H9 (cell line): ENCODE measurements at regions not wholly inside any gene's neighbourhood (a gene's known extent, or its start where the extent isn't known, plus 50 kb on each side); places are given as distances from the start of the nearest gene placed in this dataset.
A peak's percentile ranks its signal among the peaks of the same experiment; 100 is the strongest.

Experiments
- DNase-seq: peaks from one replicate; pipeline ENCODE4 v3.0.0-alpha.2; 2017
- H2AFZ ChIP-seq: one replicate; pipeline ENCODE4 v1.6.1; 2013; ENCODE audit warnings: mild to moderate bottlenecking, low read length, control low read depth, moderate library complexity
- H2AK5ac ChIP-seq: 2 replicates; pipeline ENCODE4 v1.6.1; 2013; ENCODE audit warnings: low read length, control low read depth, mixed read lengths; ENCODE audit not compliant: insufficient read length
- H2BK120ac ChIP-seq: one replicate; pipeline ENCODE4 v1.6.1; 2013; ENCODE audit warnings: low read depth, mild to moderate bottlenecking, low read length, control low read depth, inconsistent platforms; ENCODE audit not compliant: poor library complexity, severe bottlenecking
- H2BK12ac ChIP-seq: 2 replicates; pipeline ENCODE4 v1.6.1; 2013; ENCODE audit warnings: low read length, control low read depth, mixed read lengths, low read depth; ENCODE audit not compliant: insufficient read length
- H2BK15ac ChIP-seq: 2 replicates; pipeline ENCODE4 v1.6.1; 2013; ENCODE audit warnings: low read depth, low read length, control low read depth
- H2BK20ac ChIP-seq: one replicate; pipeline ENCODE4 v1.6.1; 2013; ENCODE audit warnings: low read depth, mild to moderate bottlenecking, low read length, control low read depth, inconsistent platforms; ENCODE audit not compliant: poor library complexity, severe bottlenecking
- H2BK5ac ChIP-seq: 2 replicates; pipeline ENCODE4 v1.6.1; 2013; ENCODE audit warnings: low read length, control low read depth, mixed read lengths; ENCODE audit not compliant: insufficient read length
- H3K14ac ChIP-seq: 2 replicates; pipeline ENCODE4 v1.6.1; 2013; ENCODE audit warnings: low read length, control low read depth; ENCODE audit not compliant: insufficient read depth
- H3K18ac ChIP-seq: 2 replicates; pipeline ENCODE4 v1.6.1; 2013; ENCODE audit warnings: low read depth, mild to moderate bottlenecking, mixed read lengths, low read length, control low read depth; ENCODE audit not compliant: insufficient read length
- H3K23ac ChIP-seq: 2 replicates; pipeline ENCODE4 v1.6.1; 2013; ENCODE audit warnings: low read length, control low read depth, mixed read lengths, low read depth; ENCODE audit not compliant: insufficient read length
- H3K23me2 ChIP-seq: 2 replicates; pipeline ENCODE4 v1.6.1; 2013; ENCODE audit warnings: low read depth, mild to moderate bottlenecking, mixed read lengths, low read length, control low read depth; ENCODE audit not compliant: insufficient read length, poor library complexity, severe bottlenecking
- H3K27ac ChIP-seq: 2 replicates; pipeline ENCODE4 v1.5.1; 2013; ENCODE audit warnings: low read length, control low read depth, mixed read lengths, low read depth; ENCODE audit not compliant: insufficient read length
- H3K27me3 ChIP-seq: 2 replicates; pipeline ENCODE4 v1.6.1; 2013; ENCODE audit warnings: low read length, control low read depth, inconsistent platforms; ENCODE audit not compliant: insufficient read depth
- H3K4ac ChIP-seq: 2 replicates; pipeline ENCODE4 v1.6.1; 2013; ENCODE audit warnings: low read depth, mild to moderate bottlenecking, control low read depth, inconsistent platforms, low read length, moderate library complexity
- H3K4me1 ChIP-seq: 2 replicates; pipeline ENCODE4 v1.6.1; 2013; ENCODE audit warnings: low read length, control low read depth, inconsistent platforms; ENCODE audit not compliant: insufficient read depth
- H3K4me2 ChIP-seq: 2 replicates; pipeline ENCODE4 v1.6.1; 2013; ENCODE audit warnings: low read length, control low read depth, mixed read lengths; ENCODE audit not compliant: insufficient read length, insufficient read depth
- H3K56ac ChIP-seq: 2 replicates; pipeline ENCODE4 v1.6.1; 2013; ENCODE audit warnings: low read depth, mild to moderate bottlenecking, mixed read lengths, low read length, control low read depth; ENCODE audit not compliant: insufficient read length
- H3K79me1 ChIP-seq: 2 replicates; pipeline ENCODE4 v1.6.1; 2013; ENCODE audit warnings: low read depth, mild to moderate bottlenecking, moderate library complexity, low read length, control low read depth, inconsistent platforms; ENCODE audit not compliant: insufficient read depth, poor library complexity, severe bottlenecking
- H3K79me2 ChIP-seq: 2 replicates; pipeline ENCODE4 v1.6.1; 2013; ENCODE audit warnings: low read length, control low read depth, inconsistent platforms; ENCODE audit not compliant: insufficient read depth
- H3K9ac ChIP-seq: 2 replicates; pipeline ENCODE4 v1.6.1; 2013; ENCODE audit warnings: low read length, control low read depth, mixed read lengths; ENCODE audit not compliant: insufficient read length; ENCODE audit errors: extremely low read depth
- H3K9me3 ChIP-seq: one replicate; pipeline ENCODE4 v1.6.1; 2013; ENCODE audit warnings: low read depth, low read length, inconsistent platforms; ENCODE audit not compliant: control insufficient read depth
- H3T11ph ChIP-seq: one replicate; pipeline ENCODE4 v1.6.1; 2013; ENCODE audit warnings: mild to moderate bottlenecking, low read length, control low read depth, inconsistent platforms
- H4K20me1 ChIP-seq: one replicate; pipeline ENCODE4 v1.6.1; 2013; ENCODE audit not compliant: control insufficient read depth, insufficient read length, insufficient read depth
- H4K5ac ChIP-seq: 2 replicates; pipeline ENCODE4 v1.6.1; 2013; ENCODE audit warnings: low read depth, mild to moderate bottlenecking, mixed read lengths, low read length, control low read depth; ENCODE audit not compliant: insufficient read length
- H4K8ac ChIP-seq: replicated peaks from 2 replicates; pipeline ENCODE4 v1.6.1; 2013; ENCODE audit warnings: low read length, control low read depth, mixed read lengths, low read depth; ENCODE audit not compliant: insufficient read length
- H4K91ac ChIP-seq: 2 replicates; pipeline ENCODE4 v1.6.1; 2013; ENCODE audit warnings: low read depth, mild to moderate bottlenecking, moderate library complexity, mixed read lengths, low read length, control low read depth; ENCODE audit not compliant: insufficient read length
- H3K27ac Mint-ChIP-seq, 3 experiments: 2 replicates in 2 of 3; 3 replicates in 1 of 3; pipeline ENCODE4 v1.8.0; 2020 to 2021; ENCODE audit warnings: mixed read lengths in 3 of 3, mild to moderate bottlenecking in 1 of 3, moderate library complexity in 1 of 3
- H3K27me3 Mint-ChIP-seq: 2 replicates; pipeline ENCODE4 v1.8.0; 2021; ENCODE audit warnings: low read depth, mild to moderate bottlenecking, moderate library complexity, mixed read lengths
- H3K36me3 Mint-ChIP-seq, 3 experiments: 2 replicates in 2 of 3; 3 replicates in 1 of 3; pipeline ENCODE4 v1.8.0; 2020 to 2021; ENCODE audit warnings: low read depth in 3 of 3, mixed read lengths in 3 of 3; ENCODE audit not compliant: insufficient read depth in 1 of 3
- H3K4me1 Mint-ChIP-seq, 2 experiments: 2 replicates each; pipeline ENCODE4 v1.8.0; 2020; ENCODE audit warnings: mixed read lengths in 2 of 2
- H3K4me3 Mint-ChIP-seq, 2 experiments: 2 replicates in 1 of 2; 3 replicates in 1 of 2; pipeline ENCODE4 v1.8.0; 2020 to 2021; ENCODE audit warnings: mild to moderate bottlenecking in 2 of 2, mixed read lengths in 2 of 2, moderate library complexity in 1 of 2
- H3K9me3 Mint-ChIP-seq, 2 experiments: 2 replicates in 1 of 2; 3 replicates in 1 of 2; pipeline ENCODE4 v1.8.0; 2020; ENCODE audit warnings: mild to moderate bottlenecking in 2 of 2, mixed read lengths in 2 of 2, moderate library complexity in 1 of 2
- WGBS: extraction: QIAGEN DNeasy Blood & Tissue Kit; methylation state at CpG from one replicate; pipeline ENCODE4 v1.1.7; 2013; ENCODE audit warnings: missing lambda C conversion rate, low lambda C conversion rate, mixed read lengths; ENCODE audit not compliant: insufficient read length; ENCODE audit errors: extremely low coverage; 5-methylcytosine and 5-hydroxymethylcytosine counted together
- TF ChIP-seq, protein P1 (sequence below): fragments of 200-600 bp; sonication (generic); conservative IDR thresholded peaks from 3 replicates; pipeline ENCODE4 v1.8.0; 2021; ENCODE audit warnings: antibody characterized with exemption, mild to moderate bottlenecking

DNA sequence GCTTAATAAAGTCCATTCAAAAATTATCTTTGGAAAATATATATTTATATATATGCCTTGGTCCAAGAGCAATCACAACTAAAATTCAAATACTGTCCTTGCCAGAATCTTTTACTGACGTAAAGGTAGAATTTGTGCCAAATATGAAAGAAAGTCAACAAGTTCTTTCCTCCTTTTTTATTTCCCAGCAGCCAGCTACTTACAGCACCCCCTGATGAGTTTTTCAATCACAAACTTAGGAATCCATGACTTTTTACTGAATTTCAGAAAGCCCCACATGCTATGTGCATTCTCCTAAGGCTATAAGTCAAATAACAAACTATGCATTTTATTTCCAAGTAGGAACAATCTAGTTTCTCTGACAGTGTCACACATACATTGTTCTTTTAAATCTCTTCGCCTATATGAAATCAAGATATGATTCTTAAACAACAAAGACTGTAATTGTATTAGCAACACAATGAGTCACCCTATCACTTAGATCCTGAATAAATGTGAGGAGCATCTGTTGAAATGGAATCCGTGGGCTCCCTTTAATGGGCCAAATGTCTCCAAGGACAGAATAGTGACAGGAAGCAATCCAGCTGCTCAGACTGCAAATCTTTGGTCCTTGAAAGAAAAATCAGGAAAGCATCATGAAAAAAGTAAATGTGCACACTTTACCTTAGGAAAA, 271.4 kb downstream of the DUSP6 start:
- H3K4me2 ChIP-seq, result no peak overlapping the region
- no peak overlapping the region for H3K27ac ChIP-seq
- no peak overlapping the region for H2BK5ac ChIP-seq
- H3K27me3 ChIP-seq, result no peaks in the 10 kb centered on the region
- no peak overlapping the region for H3K4ac ChIP-seq
- H2BK120ac ChIP-seq, result no peak overlapping the region
- H4K8ac ChIP-seq, result no peak overlapping the region
- no peak overlapping the region for H2AK5ac ChIP-seq
- no peak overlapping the region for H4K91ac ChIP-seq
- Mint-ChIP-seq H3K36me3 (no peaks in the 10 kb centered on the region), H3K4me1 (peaks cover 52 to 53% of the 10 kb centered on the region in 2 experiments), H3K27me3 (no peaks in the 10 kb centered on the region), H3K4me3 (peak overlapping the region in 1 of 2 experiments; percentile 15; a peak in 1 of 5 replicates), H3K27ac (peak overlapping the region; percentile 12 to 84 (median 54); a peak in 4 of 7 replicates), H3K9me3 (no peaks in the 10 kb centered on the region; a peak in 1 of 5 replicates)
- H3K79me2 ChIP-seq, result no peaks in the 10 kb centered on the region
- H3K18ac ChIP-seq, result no peak overlapping the region
- H3K9me3 ChIP-seq, result no peaks in the 10 kb centered on the region
- H4K5ac ChIP-seq, result no peak overlapping the region
- TF ChIP-seq, protein P1, sequence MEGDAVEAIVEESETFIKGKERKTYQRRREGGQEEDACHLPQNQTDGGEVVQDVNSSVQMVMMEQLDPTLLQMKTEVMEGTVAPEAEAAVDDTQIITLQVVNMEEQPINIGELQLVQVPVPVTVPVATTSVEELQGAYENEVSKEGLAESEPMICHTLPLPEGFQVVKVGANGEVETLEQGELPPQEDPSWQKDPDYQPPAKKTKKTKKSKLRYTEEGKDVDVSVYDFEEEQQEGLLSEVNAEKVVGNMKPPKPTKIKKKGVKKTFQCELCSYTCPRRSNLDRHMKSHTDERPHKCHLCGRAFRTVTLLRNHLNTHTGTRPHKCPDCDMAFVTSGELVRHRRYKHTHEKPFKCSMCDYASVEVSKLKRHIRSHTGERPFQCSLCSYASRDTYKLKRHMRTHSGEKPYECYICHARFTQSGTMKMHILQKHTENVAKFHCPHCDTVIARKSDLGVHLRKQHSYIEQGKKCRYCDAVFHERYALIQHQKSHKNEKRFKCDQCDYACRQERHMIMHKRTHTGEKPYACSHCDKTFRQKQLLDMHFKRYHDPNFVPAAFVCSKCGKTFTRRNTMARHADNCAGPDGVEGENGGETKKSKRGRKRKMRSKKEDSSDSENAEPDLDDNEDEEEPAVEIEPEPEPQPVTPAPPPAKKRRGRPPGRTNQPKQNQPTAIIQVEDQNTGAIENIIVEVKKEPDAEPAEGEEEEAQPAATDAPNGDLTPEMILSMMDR, result no peak
- H3K9ac ChIP-seq, result no peak overlapping the region
- DNase-seq, result no peak
- no peak overlapping the region for H2AFZ ChIP-seq
- no peak overlapping the region for H3K23ac ChIP-seq
- no peaks in the 10 kb centered on the region for H3K79me1 ChIP-seq
- no peaks in the 10 kb centered on the region for H3K23me2 ChIP-seq
- no peak overlapping the region for H2BK15ac ChIP-seq
- H4K20me1 ChIP-seq, result no peaks in the 10 kb centered on the region
- H2BK12ac ChIP-seq, result no peak overlapping the region
- peaks cover 20% of the 10 kb centered on the region for H3K4me1 ChIP-seq
- H3K14ac ChIP-seq, result no peak overlapping the region
- no peak overlapping the region for H3T11ph ChIP-seq
- no peak overlapping the region for H2BK20ac ChIP-seq
- H3K56ac ChIP-seq, result no peak overlapping the region
- WGBS, result no CpG with 5 or more reads among the region's 3 CpGs
